ENCODE measurements at regions not wholly inside any gene's neighbourhood (a gene's known extent, or its start where the extent isn't known, plus 50 kb on each side); places are given as distances from the start of the nearest gene placed in this dataset.

DNA sequence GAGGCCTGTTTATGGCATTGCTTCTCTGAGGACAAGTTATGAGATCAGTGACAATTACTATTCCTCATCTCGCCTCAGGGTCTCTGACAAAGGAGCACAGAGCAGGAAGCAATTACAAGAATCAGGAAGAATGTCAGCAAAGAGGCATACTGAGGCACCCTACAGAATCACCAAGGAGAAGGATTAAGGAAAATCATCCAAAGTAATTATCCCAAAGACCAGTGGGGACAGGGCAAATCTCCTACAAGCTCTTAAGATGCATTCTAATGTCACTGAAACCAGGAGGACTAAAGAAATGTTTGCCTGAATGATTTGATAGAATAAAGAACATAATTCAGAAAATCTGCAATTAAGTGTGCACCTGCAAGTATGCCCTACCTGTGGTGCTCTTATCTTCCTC lies 206.2 kb downstream of the RCHY1 start:
- Histone ChIP-seq H3K4me2 (ENCODE audit: low read length) (no peak overlapping the region), H3K36me3 (replicated peaks; ENCODE audit: low read depth, low read length) (no peaks in the 10 kb centered on the region)

DNA sequence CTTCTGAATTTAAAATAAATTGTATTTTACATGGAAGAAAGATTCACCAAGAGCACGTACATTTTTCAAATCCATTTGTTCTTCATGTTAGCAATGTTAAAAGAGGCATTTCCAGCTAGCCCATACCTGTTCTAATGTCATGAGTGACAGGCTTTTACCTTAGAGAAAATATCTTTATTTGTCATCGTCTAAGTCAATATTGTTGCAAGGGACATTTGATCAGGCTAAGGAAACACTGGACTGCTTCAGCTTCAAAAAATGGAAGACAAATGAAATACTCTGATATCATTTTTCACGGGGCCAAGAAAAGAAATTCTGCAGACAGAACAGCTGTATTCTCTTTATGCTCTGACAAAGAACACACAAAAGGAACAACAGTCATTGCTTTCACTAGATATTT lies 207.7 kb downstream of the RCHY1 start:
- Histone ChIP-seq H3K4me3 (ENCODE audit: low read length) (no peak overlapping the region), H3K36me3 (replicated peaks; ENCODE audit: low read depth, low read length) (no peaks in the 10 kb centered on the region), H3K27me3 (ENCODE audit: low read depth, low read length) (no peaks in the 10 kb centered on the region), H3K27ac (ENCODE audit: low read length) (no peak overlapping the region), H4K20me1 (ENCODE audit: insufficient read depth, low read length) (no peaks in the 10 kb centered on the region), H3K9ac (ENCODE audit: low read length) (no peak overlapping the region), H3K79me2 (ENCODE audit: low read length) (no peaks in the 10 kb centered on the region), H3K9me3 (ENCODE audit: insufficient read depth, low read length) (0 out of 2 replicates have a peak, but pooled peaks cover 4% of the 10 kb centered on the region), H2AFZ (ENCODE audit: low read depth, low read length) (no peak overlapping the region), H3K4me1 (ENCODE audit: low read length) (peaks cover 31% of the 10 kb centered on the region), H3K4me2 (ENCODE audit: low read length) (no peak overlapping the region)
- no peak for TF ChIP-seq EZH2phosphoT487 (IDR thresholded peaks at IDR 0.05; ENCODE audit: low read depth)
- TF ChIP-seq, protein P1, sequence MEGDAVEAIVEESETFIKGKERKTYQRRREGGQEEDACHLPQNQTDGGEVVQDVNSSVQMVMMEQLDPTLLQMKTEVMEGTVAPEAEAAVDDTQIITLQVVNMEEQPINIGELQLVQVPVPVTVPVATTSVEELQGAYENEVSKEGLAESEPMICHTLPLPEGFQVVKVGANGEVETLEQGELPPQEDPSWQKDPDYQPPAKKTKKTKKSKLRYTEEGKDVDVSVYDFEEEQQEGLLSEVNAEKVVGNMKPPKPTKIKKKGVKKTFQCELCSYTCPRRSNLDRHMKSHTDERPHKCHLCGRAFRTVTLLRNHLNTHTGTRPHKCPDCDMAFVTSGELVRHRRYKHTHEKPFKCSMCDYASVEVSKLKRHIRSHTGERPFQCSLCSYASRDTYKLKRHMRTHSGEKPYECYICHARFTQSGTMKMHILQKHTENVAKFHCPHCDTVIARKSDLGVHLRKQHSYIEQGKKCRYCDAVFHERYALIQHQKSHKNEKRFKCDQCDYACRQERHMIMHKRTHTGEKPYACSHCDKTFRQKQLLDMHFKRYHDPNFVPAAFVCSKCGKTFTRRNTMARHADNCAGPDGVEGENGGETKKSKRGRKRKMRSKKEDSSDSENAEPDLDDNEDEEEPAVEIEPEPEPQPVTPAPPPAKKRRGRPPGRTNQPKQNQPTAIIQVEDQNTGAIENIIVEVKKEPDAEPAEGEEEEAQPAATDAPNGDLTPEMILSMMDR (IDR thresholded peaks at IDR 0.05; ENCODE audit: low read depth, low read length): no peak

More for the DNA sequence above, 206.2 kb downstream of the RCHY1 start:
- Histone ChIP-seq H4K20me1 (ENCODE audit: insufficient read depth, low read length) (no peaks in the 10 kb centered on the region), H2AFZ (ENCODE audit: low read depth, low read length) (no peak overlapping the region), H3K9ac (ENCODE audit: low read length) (no peak overlapping the region), H3K27ac (ENCODE audit: low read length) (no peak overlapping the region), H3K9me3 (ENCODE audit: insufficient read depth, low read length) (0 out of 2 replicates have a peak, but pooled peaks cover 4% of the 10 kb centered on the region), H3K27me3 (ENCODE audit: low read depth, low read length) (no peaks in the 10 kb centered on the region), H3K79me2 (ENCODE audit: low read length) (no peaks in the 10 kb centered on the region), H3K4me3 (ENCODE audit: low read length) (no peak overlapping the region), H3K4me1 (ENCODE audit: low read length) (peaks cover 30% of the 10 kb centered on the region)
- TF ChIP-seq EZH2phosphoT487 (IDR thresholded peaks at IDR 0.05; ENCODE audit: low read depth): no peak
- TF ChIP-seq, protein P1 (IDR thresholded peaks at IDR 0.05; ENCODE audit: low read depth, low read length): no peak

DNA sequence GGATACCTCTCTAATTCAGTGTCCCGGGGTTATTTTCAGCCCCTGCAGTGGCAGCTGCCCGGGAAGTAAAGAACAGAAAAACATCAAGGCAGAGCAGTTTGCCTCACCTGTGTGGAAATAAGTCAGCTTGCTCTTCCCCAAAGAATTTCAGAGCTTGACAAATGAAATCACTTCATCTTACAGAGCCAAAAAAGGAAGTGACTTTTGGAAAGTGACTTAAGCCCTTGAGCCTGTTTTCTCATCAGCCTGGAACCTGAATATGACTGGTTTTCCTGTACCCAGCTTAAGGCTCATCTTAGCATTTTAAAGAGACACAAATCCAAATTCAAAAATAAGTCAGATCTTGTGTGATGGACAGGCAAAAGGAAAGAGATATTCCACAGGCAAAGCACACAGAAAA lies 211.6 kb downstream of the RCHY1 start:
- 0 out of 2 replicates have a peak overlapping the region, but pooled peaks have one; percentile 6 for H3K4me3 ChIP-seq (ENCODE audit: low read length)
- H3K27ac ChIP-seq (ENCODE audit: low read length): peak overlapping the region; percentile 19
- no peaks in the 10 kb centered on the region for H3K36me3 ChIP-seq (replicated peaks; ENCODE audit: low read depth, low read length)
- H3K9me3 ChIP-seq (ENCODE audit: insufficient read depth, low read length): no peaks in the 10 kb centered on the region
- peak overlapping the region; percentile 35; the same call in 1 of the 2 replicates for H2AFZ ChIP-seq (ENCODE audit: low read depth, low read length)
- TF ChIP-seq, protein P1 (IDR thresholded peaks at IDR 0.05; ENCODE audit: low read depth, low read length): no peak
- TF ChIP-seq EZH2phosphoT487 (IDR thresholded peaks at IDR 0.05; ENCODE audit: low read depth): no peak
- peaks cover 13% of the 10 kb centered on the region for H3K4me1 ChIP-seq (ENCODE audit: low read length)
- H3K27me3 ChIP-seq (ENCODE audit: low read depth, low read length): no peaks in the 10 kb centered on the region
- no peaks in the 10 kb centered on the region for H3K79me2 ChIP-seq (ENCODE audit: low read length)
- H4K20me1 ChIP-seq (ENCODE audit: insufficient read depth, low read length): no peaks in the 10 kb centered on the region
- H3K9ac ChIP-seq (ENCODE audit: low read length): peak overlapping the region; percentile 15; the same call in 1 of the 2 replicates
- H3K4me2 ChIP-seq (ENCODE audit: low read length): peak overlapping the region; percentile 42

DNA sequence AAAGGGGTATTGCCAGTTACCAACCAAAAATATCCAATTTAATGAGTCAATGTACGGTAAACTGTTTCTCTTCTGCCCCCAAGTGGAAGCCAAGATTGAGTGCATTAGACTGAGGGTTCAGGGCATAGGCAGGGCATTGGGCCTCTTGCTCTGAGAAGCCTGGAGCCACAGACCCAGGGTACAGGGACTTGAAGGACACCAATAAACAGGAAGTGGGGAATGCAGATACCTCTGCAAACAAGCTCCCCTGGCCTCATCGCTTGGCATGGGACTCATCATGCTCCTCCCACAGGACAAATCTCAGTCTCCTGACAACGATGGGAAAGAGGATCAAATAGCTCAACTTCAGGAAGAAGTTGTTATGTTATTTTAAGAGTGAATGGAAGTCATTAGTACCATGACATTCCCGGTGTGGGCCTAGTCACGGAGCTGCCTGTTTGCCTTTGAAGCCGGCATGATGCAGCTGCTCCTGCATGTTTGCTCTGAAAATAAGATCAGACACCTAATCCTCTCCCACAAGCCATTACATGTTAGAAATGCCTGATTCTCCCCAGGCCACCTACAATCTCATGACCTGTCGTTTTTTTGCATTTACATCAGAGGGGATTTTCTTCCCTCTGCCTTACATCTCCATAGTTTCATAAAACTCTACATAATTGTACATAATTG lies 224.2 kb downstream of the RCHY1 start:
- TF ChIP-seq, protein P1 (IDR thresholded peaks at IDR 0.05; ENCODE audit: low read depth, low read length): peak; percentile 88
- no peak for TF ChIP-seq EZH2phosphoT487 (IDR thresholded peaks at IDR 0.05; ENCODE audit: low read depth)
- no peak overlapping the region for H3K9ac ChIP-seq (ENCODE audit: low read length)
- H3K79me2 ChIP-seq (ENCODE audit: low read length): no peaks in the 10 kb centered on the region
- H2AFZ ChIP-seq (ENCODE audit: low read depth, low read length): no peak overlapping the region
- no peak overlapping the region for H3K4me2 ChIP-seq (ENCODE audit: low read length)
- peaks cover 21% of the 10 kb centered on the region for H3K4me1 ChIP-seq (ENCODE audit: low read length)
- H3K27me3 ChIP-seq (ENCODE audit: low read depth, low read length): no peaks in the 10 kb centered on the region
- no peak overlapping the region for H3K4me3 ChIP-seq (ENCODE audit: low read length)
- H3K9me3 ChIP-seq (ENCODE audit: insufficient read depth, low read length): no peaks in the 10 kb centered on the region
- H3K36me3 ChIP-seq (replicated peaks; ENCODE audit: low read depth, low read length): no peaks in the 10 kb centered on the region
- H3K27ac ChIP-seq (ENCODE audit: low read length): no peak overlapping the region
- no peaks in the 10 kb centered on the region for H4K20me1 ChIP-seq (ENCODE audit: insufficient read depth, low read length)
